NCI-H1694 treated with DMSO at 0.1 percent for 48 hours (cell line): ENCODE measurements at regions not wholly inside any gene's neighbourhood (a gene's known extent, or its start where the extent isn't known, plus 50 kb on each side); places are given as distances from the start of the nearest gene placed in this dataset.

Experiments
- DNase-seq: peaks from one replicate; lab custom pipeline; 2025; lab: John Stamatoyannopoulos, UW

DNA sequence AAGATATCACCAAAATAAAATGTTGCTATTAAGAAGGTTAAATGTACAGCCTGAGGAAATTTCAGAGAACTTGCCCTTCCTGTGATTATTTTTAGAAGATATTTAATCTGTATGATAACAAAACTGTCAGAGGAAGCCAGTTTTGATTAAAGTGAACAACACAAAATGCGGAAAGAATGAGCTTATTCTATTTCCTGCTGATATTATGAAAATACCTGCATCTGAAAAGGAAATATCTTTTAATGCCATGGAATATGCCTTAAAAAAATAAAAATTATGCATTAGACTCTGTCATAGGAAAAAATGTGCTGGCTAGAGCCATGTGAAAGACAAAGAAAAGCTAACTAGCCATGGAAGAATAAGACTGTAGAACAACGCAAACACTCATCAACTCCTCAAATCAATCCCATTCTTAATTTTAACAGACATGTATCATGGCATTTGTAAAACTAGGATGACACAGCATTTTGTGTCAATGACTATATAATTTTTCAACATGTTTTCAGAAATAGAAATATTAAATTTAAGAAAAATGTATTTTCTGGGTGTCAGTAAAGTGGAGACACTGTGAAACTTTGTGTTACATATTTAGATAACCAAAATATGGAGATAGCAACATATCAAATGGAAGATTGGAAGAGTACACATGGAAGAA, 1768.2 kb downstream of the SUCLG1 start:
- no peak for DNase-seq

DNA sequence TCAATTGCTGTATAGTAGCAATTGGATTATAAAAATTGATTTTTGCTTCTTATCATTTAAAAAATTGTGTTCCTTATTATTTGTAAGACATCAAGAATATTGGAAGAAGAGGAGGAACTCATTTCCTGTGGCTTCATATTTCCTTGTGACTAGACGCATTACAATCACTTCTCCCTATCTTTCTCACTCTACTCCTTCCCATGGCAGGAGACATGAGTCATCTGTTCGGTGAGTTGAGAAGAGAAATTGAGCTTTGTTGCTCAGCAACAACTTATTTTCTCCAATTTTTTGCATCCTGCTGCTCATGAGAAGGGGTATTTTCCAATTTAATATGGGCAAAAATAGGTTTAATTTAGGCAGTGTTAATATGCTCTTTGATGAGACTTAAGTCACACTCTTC, 1783.9 kb downstream of the SUCLG1 start:
- DNase-seq, result no peak

DNA sequence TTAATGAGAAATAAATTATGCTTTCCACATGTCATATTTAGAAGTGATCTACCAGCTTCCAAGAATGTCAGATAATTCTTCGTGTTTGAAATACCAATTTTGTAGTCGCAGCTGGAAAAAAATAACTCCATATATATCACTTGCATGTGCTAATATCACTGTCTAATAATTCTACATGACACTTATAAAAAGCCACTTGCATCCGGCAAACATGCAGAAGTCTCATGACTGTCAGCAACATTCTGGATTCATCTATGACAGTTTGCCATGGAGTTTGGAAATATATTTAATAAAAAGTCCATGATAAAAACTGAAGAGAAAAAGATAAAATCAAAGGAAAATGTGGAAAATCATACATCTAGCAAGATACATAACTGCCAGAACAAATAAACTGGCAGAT, 1784.4 kb downstream of the SUCLG1 start:
- no peak for DNase-seq

DNA sequence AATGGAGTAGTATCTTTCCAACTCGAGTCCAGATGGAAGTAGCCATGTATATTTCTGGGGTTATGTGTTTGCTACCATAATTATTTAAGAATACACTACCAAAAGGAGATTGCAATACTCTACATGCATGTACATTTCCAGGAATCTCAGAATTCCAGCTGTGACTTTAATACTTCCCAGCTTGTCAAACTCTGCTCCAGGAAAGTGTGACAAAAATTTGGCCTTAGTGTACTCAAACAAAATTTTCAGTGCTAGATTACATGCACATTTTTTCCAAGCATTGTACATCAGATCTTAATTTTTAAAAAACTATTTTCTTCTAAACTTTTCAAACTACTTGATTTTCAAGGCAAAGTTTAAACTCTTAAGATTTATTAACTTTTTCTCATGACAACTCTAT, 1791.6 kb downstream of the SUCLG1 start:
- no peak for DNase-seq

DNA sequence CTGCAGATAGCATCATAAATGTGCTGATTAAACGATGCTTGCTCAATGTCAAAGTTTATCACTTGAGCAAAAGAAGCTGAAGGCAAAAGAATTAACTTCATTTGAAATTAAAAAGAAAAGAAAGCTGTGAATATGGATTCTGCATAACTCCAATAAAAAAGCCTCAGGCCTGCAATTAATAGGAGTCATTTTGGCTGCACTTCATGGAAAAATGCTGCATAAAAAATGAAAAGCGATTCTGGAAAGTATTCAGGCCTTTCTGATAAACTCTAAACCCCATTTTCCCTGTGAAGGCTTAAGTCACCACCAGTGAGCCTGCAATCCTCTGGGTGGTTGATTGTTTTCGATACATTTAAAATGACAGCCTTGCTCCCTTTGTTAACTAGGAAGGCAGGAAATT, 1793.4 kb downstream of the SUCLG1 start:
- DNase-seq, result no peak

DNA sequence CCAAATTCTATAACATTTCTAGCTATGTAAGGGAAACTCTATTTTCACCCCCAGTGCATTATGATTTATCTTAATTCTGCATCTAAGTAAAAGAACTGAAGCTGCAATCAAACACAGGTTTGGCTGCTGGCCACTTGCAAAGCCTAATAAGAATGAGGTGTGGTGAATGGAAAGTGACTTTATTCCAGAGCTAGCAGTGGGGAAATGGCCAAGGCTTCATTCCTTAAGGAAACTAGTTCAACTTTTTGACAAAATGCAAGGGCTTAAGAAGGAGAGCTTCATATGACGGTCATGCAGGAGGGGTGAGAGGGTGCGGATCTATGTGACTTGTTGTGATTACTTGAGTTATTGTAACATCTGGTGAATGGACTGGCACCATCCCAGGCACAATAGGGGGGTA, 1802.0 kb downstream of the SUCLG1 start:
- no peak for DNase-seq

DNA sequence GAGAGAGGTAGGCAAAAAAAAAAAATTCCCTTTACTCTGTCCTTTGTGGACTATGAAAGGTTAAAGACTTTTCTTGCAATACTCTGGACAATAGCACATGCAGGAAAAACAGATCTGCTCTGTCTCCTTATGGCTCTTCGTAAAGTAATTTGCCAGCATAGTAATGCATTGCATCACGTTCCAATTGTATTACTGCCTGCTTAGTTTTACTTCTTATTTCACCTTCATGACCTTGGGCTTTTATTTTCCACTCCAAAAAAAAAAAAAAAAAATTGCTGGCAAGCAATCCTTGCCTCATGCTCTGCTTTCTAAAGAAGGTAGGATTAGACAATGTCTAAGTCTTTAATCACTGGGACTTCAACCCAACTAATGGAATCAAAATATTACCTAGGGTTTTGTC, 1802.7 kb downstream of the SUCLG1 start:
- no peak for DNase-seq

DNA sequence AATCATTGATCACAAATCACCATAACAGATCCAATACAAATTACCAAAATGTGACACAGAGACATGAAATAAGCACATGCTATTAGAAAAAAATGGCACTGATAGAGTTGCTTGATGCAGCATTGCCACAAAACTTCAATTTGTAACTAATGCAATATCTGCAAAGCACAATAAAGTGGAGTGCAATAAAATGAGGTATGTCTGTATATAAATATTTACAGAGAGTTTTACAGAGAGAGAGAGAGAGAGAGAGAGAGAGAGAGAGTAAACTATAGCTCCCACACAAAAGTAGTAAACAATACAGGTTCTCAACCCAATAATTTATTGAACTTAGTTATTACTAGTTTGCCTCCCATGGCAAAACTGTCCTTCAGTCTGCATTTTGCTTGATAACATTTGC, 1807.0 kb downstream of the SUCLG1 start:
- DNase-seq, result no peak

DNA sequence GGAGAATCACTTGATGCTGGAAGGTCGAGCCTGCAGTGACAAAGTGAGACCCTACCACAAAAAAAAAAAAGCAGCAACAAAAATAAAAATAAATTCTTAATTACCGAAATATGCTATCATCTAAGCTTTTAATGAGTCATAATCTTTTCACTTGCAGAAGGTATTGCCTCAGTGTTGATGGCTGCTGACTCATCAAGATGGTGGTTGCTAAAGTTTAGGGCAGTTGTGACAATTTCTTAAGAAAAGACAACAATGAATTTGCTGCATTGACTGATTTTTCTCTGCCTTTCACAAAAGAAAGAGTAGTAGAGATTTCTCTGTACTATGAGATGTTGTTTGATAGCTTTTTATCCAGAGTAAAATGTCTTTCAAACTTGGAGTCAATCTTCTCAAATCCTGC, 1809.0 kb downstream of the SUCLG1 start:
- DNase-seq, result no peak

DNA sequence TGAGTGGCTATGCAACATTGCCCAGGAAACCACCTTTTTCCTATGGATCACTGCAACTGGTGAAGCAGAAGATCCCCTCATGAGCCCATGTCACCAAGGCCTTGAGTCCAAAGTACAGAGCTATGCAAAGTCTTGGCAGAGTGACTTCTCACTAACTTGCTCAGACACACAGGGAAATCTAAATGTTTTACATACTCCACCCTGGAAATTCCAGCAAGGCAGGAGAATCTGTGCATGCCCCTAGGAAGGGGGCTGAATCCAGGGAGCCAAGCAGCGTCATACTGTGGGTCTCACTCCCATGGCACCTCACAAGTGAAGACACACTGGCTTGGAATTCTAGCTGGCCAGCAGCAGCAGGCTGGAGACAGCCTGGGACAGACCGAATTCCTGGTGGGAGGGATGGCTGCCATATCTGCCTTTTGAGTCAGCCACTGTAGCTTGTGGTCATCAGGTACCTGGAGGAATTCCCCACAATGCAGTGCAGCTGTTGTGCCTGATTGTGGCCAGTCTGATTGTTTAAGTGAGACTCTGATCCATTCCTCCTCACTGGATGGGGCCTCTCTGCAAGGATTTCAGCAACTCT, 1817.4 kb downstream of the SUCLG1 start:
- DNase-seq, result no peak

DNA sequence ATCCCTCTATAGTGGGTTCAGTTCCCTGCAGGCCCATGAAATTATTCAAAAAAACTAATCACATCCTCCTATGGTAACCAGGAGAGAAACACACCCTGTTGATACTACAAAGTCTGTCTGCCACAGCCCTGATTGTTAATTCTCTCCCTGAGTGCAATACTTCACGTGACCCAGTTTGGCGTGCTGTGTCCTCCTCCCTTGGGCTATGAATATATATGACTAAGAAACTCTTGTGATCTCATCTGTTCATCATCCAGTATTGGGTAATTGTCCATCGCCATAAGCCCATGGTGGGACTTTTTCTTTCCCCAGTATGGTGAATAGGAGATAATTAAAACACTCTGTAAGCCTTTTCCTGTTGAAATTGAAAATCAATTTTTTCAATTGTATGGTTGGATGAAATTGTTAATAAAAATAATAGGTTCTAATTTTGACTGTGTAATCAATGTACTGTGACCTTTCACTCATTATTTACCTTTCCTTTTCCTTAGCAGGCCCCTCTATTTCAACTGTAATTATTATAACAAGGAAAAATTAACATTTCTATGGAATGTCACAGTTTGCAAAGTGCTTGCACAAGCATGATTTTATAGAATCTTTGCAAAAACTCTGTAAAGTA, 1822.6 kb downstream of the SUCLG1 start:
- DNase-seq, result no peak

DNA sequence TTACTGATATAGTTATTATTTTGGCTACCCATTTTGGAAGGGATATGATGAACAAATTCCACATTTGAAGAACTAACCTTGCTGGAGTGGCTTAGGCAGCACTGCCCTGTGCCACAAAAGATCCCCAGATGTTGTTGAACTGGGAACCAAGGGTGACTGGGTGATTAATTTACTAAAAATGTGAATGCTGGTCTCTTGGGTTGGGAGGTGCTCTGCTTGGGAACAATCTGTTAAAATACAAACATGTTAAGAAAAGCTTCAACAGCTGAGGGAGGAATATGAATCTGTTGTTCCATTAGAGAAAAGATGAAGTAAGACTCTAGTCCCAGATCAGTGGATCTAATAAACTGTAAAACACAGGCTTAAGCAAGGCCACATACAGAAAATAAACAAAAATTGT, 1860.1 kb downstream of the SUCLG1 start:
- no peak for DNase-seq

DNA sequence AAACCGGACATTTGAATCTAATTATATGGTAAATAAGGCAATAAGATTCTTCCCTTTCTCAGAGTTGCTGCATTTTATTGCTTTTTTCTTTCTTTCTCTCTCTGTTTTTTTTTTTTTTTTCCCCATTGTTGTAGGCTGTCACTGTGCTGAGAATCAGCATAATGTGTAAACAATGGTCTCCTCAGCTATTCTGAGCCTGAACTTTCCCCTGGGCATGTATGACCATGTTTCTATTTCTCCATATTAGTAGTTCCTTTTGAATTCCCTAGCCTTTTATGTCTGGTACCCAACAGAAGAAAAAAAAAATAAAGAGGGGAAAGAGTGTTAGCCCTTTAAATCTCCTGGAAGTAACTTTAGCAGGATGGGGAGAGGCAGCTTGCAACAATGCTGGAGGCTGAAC, 1862.5 kb downstream of the SUCLG1 start:
- DNase-seq, result no peak

DNA sequence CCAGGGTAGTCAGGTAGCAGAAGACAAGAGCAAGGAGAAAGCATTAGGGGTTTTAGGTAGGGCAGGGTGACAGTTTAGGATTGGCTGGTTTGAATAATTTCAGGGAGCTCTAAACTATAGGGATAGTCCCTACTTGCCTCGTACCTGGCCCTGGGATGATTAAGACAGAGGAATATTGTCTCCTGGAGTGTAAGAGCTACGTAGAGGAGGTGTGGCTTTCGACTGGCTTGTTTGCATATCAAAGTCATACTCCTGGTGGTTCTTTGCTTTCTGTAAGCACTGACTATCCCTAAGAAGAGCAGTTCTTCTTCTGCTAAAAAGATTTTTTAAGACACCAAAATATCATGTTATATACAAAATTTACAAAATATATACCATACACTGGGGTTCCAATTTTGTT, 1867.4 kb downstream of the SUCLG1 start:
- DNase-seq, result no peak

DNA sequence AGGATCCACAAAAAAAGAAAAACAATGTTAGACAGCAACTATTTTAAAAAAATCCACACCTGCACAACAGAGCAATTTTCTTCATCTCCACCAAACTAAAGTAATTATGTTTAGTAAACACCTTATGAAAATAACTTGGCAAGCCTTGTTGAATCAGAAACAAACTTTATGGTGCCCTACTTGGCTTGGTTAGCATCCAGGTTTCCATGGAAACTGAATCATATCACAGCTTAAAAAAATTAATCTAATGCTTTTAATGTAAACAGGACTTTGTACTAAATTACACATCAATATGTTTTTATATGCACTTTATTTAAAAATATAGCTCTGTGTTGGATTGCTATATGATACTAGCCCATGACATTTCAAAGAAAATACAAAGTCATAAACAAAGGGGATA, 1882.4 kb downstream of the SUCLG1 start:
- no peak for DNase-seq

DNA sequence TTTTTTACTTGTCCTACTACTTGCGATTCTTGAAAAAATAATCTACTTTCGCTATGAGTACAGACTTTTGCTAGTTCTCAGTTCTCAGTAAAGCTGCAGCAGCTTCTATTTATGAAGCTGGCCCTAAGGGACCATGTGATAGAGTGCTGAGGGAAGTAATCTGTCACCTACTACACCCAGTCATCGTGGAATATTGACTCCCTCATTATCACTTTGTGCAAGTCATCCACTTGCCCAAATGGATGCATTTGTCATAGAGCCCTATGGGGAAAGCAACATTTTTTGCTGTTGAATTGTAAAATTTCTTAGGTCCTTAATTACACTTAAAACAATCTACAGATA, 1919.8 kb downstream of the SUCLG1 start:
- no peak for DNase-seq

DNA sequence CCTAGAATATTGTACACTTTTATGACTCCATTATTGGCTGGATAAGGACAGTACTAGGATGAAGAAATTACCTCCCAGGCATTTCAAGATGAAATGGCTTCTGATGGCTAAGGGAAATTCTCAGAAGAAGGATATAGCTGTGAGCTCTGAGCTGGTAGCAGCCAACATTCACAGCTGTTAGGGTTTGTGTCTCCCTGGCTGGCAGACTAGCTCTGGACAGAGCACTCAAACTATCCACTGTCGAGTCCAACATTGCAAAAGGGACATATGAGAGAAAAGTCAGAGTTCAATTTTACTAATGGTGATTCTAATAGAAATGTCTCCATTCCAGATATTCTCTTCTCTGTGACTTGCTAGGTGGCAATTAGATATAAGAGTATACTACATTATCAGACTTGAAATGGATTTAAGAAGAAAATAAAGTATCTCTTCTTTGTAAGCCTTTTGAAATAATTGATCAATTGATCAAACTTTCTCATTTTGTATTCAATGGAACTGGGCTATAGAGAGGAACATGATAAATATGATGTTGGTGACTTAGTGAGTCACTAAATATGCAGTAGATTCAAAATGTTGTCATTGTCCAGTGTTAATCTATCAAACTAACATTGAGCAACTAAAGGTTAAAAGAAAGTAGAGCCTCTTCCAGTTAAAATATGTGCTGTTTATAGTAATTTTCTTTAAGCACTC, 1920.3 kb downstream of the SUCLG1 start:
- DNase-seq, result no peak

DNA sequence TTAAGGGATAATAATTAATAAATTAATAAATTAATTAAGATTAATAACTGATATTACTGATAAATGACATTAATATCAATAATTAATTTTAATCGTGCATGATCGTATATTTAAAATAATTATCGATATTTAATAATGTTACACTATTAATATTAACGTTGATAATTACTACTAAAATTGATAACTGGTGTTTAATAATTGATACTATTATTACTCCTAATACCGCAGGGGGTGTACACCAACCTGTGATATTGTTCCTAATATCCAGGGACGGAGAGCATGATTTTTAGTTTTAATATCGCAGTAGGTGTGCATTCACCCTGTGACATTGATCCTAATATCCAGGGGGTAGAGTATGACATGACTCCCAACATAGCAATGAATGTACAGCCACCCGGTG, 1930.8 kb downstream of the SUCLG1 start:
- DNase-seq, result no peak

DNA sequence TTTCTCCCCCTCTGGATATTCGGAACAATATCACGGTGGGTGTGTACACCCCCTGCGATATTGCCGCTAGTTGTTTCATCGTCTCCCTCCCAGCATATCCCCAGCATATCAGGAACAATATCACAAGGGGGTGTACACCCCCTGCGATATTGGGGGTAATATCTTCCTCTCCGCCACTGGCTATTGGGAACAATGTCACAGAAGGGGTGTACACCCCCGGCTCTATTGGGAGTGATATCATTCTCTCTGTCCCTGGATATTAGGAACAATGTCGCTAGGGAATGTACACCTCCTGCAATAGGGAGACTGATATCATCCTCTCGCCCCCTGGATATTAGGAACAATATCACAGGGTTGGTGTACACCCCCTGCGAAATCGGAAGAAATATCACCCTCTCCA, 1932.0 kb downstream of the SUCLG1 start:
- DNase-seq, result no peak

DNA sequence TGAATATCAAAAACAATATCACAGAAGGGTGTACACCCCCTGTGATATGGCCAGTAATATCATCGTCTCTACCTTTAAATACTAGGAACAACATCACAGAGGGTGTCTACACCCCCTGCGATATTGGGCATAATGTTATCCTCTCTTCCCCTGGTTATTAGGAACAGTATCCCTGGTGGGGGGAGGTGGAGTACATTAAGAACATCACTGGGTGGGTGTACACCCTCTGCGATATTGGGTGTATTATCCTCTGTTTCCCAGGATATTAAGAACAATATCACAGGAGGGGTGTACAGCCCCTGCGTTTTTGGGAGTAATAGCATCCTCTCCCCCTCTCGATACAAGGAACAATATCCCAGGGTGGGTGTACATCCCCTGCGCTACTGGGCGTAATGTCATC, 1932.8 kb downstream of the SUCLG1 start:
- no peak for DNase-seq

DNA sequence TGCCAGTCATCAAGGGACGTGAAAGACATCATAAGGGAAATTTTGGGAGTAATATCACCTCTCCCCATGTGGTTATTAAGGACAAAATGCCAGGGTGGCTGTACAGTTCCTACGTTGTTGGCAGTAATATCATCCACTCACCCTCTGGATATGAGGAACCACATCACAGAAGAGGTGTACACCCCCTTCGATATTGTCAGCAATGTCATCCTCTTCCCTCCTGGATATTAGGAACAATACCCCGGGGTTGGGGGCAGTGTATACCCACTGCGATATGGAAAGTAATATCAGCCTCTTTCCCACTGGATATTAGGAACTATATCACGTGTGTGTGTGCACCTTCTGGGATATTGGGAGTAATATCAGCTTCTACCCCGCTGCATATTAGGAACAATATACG, 1933.3 kb downstream of the SUCLG1 start:
- no peak for DNase-seq

DNA sequence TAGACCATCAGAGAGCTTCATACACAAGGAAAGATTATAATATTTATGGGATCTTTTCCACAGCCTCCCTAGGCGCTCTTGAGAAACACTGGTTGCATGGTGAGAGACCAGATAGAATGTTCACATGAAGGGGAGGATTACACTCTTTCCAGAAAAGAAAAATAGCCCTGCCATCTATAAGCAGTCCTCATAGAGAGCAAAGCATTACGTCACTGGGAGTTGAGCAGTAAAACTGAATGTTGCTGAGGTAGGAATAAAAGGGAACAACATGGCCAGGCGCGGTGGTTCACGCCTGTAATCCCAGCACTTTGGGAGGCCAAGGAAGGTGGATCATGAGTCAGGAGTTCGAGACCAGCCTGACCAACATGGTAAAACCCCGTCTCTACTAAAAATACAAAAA, 1934.3 kb downstream of the SUCLG1 start:
- no peak for DNase-seq

DNA sequence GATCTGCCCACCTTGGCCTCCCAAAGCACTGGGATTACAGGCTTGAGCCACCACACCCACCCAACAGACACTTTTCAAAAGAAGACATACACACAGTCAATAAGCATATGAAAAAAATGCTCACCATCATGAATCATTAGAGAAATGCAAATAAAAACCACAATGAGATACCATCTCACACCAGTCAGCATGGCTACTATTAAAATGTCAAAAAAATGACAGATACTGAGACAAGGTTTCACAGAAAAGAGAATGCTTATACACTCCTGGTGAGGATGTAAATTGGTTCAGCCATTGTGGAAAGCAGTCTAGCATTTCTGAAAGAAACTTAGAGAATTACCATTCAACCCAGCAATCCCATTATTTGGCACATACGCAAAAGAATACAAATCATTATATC, 1947.2 kb downstream of the SUCLG1 start:
- DNase-seq, result no peak

DNA sequence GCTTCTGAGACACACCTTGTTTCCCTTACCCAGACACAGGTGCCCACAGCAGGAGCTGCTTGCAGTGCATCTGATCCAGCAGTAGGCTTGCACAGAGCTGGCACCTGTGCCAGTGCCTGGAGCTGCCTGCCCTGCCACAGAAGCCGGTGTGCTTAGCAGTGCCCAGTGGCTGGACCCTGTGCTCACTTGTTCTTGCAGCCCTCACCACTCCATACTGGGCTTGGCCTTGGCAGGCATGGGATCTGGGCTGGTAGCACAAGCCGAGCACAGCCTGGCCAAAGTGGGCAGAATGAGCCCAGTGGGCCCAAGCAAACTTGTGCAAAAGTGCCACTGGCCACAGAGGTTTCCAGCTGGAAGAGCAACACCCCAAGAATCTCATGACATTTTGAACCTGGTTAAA, 1950.4 kb downstream of the SUCLG1 start:
- no peak for DNase-seq
